Lung (tissue), 11 donors: ENCODE measurements at regions not wholly inside any gene's neighbourhood (a gene's known extent, or its start where the extent isn't known, plus 50 kb on each side); places are given as distances from the start of the nearest gene placed in this dataset.

Experiments
- ATAC-seq: fragments of 200-7000 bp; cut with Tn5 transposase; one replicate; pipeline ENCODE4 v1.9.1; 2020; ENCODE audit warnings: moderate number of reproducible peaks; ENCODE audit not compliant: insufficient read depth, low FRiP score
- DNase-seq, 3 donors: peaks; one replicate each; pipeline ENCODE4 v3.0.0-alpha.2; 2013 to 2017
- H3K27ac ChIP-seq, 2 donors: one replicate each; pipeline ENCODE4 v1.5.1; 2013; ENCODE audit warnings: mild to moderate bottlenecking in 2 of 2, moderate library complexity in 2 of 2, control low read depth in 1 of 2, inconsistent platforms in 1 of 2, low read depth in 1 of 2, low read length in 1 of 2
- H3K27me3 ChIP-seq, 3 donors: one replicate each; pipeline ENCODE4 v1.5.1; 2013; ENCODE audit warnings: low read length in 2 of 3; ENCODE audit not compliant: control insufficient read depth in 3 of 3, insufficient read depth in 3 of 3
- H3K36me3 ChIP-seq, 4 donors: one replicate each; pipeline ENCODE4 v1.5.1; 2013; ENCODE audit warnings: low read length in 4 of 4, mild to moderate bottlenecking in 1 of 4, moderate library complexity in 1 of 4; ENCODE audit not compliant: control insufficient read depth in 4 of 4, insufficient read depth in 4 of 4
- H3K4me1 ChIP-seq, 5 donors: one replicate each; pipeline ENCODE4 v1.5.1; 2013; ENCODE audit warnings: low read length in 5 of 5, mild to moderate bottlenecking in 2 of 5, moderate library complexity in 1 of 5; ENCODE audit not compliant: control insufficient read depth in 5 of 5, insufficient read depth in 5 of 5
- H3K4me3 ChIP-seq: one replicate; pipeline ENCODE4 v1.5.1; 2013; ENCODE audit warnings: mild to moderate bottlenecking, control low read depth, moderate library complexity
- H3K9ac ChIP-seq, 2 donors: one replicate each; pipeline ENCODE4 v1.5.1; 2013; ENCODE audit warnings: low read length in 2 of 2, control low read depth in 1 of 2; ENCODE audit not compliant: insufficient read depth in 1 of 2
- H3K9me3 ChIP-seq, 4 donors: one replicate each; pipeline ENCODE4 v1.5.1; 2013; ENCODE audit warnings: low read length in 3 of 4, mild to moderate bottlenecking in 1 of 4, moderate library complexity in 1 of 4; ENCODE audit not compliant: control insufficient read depth in 4 of 4, insufficient read depth in 3 of 4
- WGBS, 2 donors: extraction: QIAGEN DNeasy Blood & Tissue Kit; methylation state at CpG; one replicate each; pipeline ENCODE4 v1.1.7; 2013; 5-methylcytosine and 5-hydroxymethylcytosine counted together
- TF ChIP-seq, protein P1 (sequence below): IDR thresholded peaks from 2 replicates; pipeline ENCODE4 v1.5.1; 2012; ENCODE audit warnings: mild to moderate bottlenecking; ENCODE audit errors: control extremely low read depth, extremely low read depth
- donor health status: control.
- donor health status: control.
- donor health status: Bipolar disorder and iron deficiency.
- donor health status: healthy.
- donor health status: DM: yes; HTN: yes; CAD: no.

DNA sequence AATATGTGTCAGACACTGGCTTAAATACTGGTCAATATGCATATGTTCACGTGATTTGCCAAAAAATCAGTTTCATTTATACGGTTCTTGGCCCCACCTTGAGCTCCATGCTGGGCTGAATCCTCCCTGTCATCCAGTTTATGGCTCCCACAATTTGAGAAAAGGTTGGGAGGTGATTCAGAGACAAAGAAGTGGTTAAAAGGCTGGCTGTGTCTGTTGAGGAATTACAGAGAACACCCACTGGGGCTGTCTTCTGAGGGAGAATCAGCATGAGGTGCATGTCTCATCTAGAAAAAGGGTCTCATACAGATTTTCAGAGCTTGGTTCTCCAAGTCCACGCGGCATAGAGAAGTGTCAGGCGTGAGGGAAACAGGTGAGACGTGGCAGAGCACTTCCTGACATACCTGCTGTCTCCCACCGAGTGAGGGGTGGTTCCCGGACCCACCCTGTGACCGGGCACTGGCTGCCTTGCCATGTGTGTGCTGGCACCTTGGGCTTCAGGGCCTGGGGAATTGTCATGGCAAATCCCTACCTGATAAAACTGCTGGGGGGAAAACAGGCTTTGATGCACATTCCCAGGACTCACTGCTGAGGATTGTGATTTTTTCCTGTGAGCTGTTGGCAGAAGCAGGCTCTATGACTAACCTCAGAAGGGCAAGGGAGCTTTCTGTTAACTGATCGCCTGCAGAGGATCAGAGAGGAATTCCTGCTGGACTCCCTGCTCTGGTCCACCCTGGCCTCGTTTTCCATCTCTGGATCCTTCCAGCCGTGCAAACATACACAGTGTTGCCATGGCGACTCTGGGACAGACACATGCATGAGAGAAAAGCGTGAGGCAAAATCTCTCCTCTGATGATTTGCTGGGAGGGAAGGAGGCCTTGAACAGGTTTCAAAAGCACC is 223.6 kb downstream of the ADAMTS15 start:
- no peaks in the 10 kb centered on the region for H3K9me3 ChIP-seq
- 71 to 83% methylated on average over 14 of the region's 14 CpGs for WGBS, 2 donors
- DNase-seq, result peak; percentile 87 to 90 (median 90)
- H3K27me3 ChIP-seq, result no peaks in the 10 kb centered on the region
- H3K4me3 ChIP-seq, result no peak overlapping the region
- TF ChIP-seq, protein P1, sequence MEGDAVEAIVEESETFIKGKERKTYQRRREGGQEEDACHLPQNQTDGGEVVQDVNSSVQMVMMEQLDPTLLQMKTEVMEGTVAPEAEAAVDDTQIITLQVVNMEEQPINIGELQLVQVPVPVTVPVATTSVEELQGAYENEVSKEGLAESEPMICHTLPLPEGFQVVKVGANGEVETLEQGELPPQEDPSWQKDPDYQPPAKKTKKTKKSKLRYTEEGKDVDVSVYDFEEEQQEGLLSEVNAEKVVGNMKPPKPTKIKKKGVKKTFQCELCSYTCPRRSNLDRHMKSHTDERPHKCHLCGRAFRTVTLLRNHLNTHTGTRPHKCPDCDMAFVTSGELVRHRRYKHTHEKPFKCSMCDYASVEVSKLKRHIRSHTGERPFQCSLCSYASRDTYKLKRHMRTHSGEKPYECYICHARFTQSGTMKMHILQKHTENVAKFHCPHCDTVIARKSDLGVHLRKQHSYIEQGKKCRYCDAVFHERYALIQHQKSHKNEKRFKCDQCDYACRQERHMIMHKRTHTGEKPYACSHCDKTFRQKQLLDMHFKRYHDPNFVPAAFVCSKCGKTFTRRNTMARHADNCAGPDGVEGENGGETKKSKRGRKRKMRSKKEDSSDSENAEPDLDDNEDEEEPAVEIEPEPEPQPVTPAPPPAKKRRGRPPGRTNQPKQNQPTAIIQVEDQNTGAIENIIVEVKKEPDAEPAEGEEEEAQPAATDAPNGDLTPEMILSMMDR, result no peak
- no peak for ATAC-seq
- peak overlapping the region; percentile 5 to 66 for H3K27ac ChIP-seq
- H3K4me1 ChIP-seq, result peaks cover 0 to 20% (median 7%) of the 10 kb centered on the region in 5 donors
- peak overlapping the region in 1 of 2 donors; percentile 47 for H3K9ac ChIP-seq
- no peaks in the 10 kb centered on the region for H3K36me3 ChIP-seq

DNA sequence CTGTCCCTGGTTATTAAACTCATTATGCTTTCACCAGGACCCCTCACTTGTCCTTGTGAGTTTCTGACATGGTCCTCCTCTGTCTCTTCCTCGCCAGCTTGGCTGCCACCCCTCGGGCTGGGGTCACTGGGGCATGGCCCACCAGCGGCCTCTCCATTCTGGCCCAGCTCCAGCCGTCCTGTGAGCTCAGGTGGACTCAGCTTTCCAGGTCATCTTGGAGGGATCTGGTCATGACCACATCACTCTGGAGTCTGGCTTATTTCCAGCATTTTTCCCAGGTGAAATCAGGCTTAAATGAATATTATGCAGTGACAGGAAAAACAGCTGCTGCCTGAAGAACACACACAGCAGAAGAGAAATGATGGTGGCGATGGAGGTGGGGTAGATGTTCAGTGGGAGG is 224.5 kb downstream of the ADAMTS15 start:
- Histone ChIP-seq H3K27ac (no peak overlapping the region), H3K4me1 (peaks cover 0 to 20% (median 7%) of the 10 kb centered on the region in 5 donors), H3K9me3 (no peaks in the 10 kb centered on the region), H3K4me3 (no peak overlapping the region), H3K27me3 (no peaks in the 10 kb centered on the region), H3K9ac (no peak overlapping the region), H3K36me3 (no peaks in the 10 kb centered on the region)
- ATAC-seq (no peak), DNase-seq (no peak)
- TF ChIP-seq, protein P1, result no peak
- 76 to 81% methylated on average over 5 of the region's 5 CpGs for WGBS, 2 donors

DNA sequence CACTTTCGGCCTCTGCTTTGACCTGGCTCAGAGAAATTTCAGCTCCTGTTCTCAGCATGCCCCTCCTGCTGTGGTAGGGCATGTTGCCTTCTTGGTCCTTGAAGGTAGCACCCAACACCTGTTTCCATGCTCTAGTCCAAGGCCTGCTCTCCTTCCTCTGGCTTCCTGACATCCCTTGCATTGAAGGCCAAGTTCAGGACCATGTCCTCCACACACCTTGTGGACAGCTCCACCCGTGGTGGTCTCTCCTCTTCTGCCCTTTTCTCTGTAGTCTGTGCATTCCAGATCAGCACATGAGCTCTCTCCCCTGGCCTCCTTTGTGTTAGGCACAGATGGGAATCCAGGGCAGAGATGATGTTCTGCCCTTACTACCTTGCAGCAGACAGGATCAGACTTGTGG is 225.3 kb downstream of the ADAMTS15 start:
- H3K4me3 ChIP-seq, result no peak overlapping the region
- DNase-seq, result no peak
- no peaks in the 10 kb centered on the region for H3K36me3 ChIP-seq
- TF ChIP-seq, protein P1, result no peak
- H3K9me3 ChIP-seq, result peaks cover 0 to 4% (median 0%) of the 10 kb centered on the region in 4 donors
- no peak overlapping the region for H3K27ac ChIP-seq
- no peaks in the 10 kb centered on the region for H3K27me3 ChIP-seq
- 69 to 72% methylated on average over 2 of the region's 2 CpGs for WGBS, 2 donors
- H3K4me1 ChIP-seq, result peaks cover 0 to 20% (median 7%) of the 10 kb centered on the region in 5 donors
- no peak for ATAC-seq
- H3K9ac ChIP-seq, result no peak overlapping the region
